Activated B cell treated with CpG ODN at 0.5 μM for 24 hours (primary cell): ENCODE measurements at regions not wholly inside any gene's neighbourhood (a gene's known extent, or its start where the extent isn't known, plus 50 kb on each side); places are given as distances from the start of the nearest gene placed in this dataset.

Source experiments
- ATAC-seq: fragments of 200-7000 bp; cut with Tn5 transposase; one replicate; pipeline ENCODE4 v1.10.0; 2021; ENCODE audit warnings: low read depth, mild to moderate bottlenecking, moderate library complexity
- CTCF ChIA-PET: fragments of 350-600 bp; sonication (Branson Sonifier 250); formaldehyde crosslinking; loops from one replicate; lab custom pipeline; 2021; ENCODE audit warnings: antibody characterized with exemption; lab: Charles Lee
- POLR2A ChIA-PET: fragments of 350-600 bp; sonication (Branson Sonifier 250); formaldehyde crosslinking; loops from one replicate; lab custom pipeline; 2021; ENCODE audit warnings: antibody characterized with exemption; lab: Charles Lee
- DNase-seq: peaks from one replicate; pipeline ENCODE4 v3.0.0; 2022
- H3K27ac Mint-ChIP-seq: one replicate; pipeline ENCODE4 v1.8.0; 2020; ENCODE audit warnings: mixed read lengths
- H3K27me3 Mint-ChIP-seq: one replicate; pipeline ENCODE4 v1.8.0; 2021; ENCODE audit warnings: mixed read lengths
- H3K36me3 Mint-ChIP-seq: one replicate; pipeline ENCODE4 v1.8.0; 2021; ENCODE audit warnings: low read depth, mixed read lengths
- H3K4me1 Mint-ChIP-seq: one replicate; pipeline ENCODE4 v1.8.0; 2021; ENCODE audit warnings: mixed read lengths
- H3K4me3 Mint-ChIP-seq: one replicate; pipeline ENCODE4 v1.8.0; 2020; ENCODE audit warnings: mild to moderate bottlenecking, mixed read lengths
- H3K9me3 Mint-ChIP-seq: one replicate; pipeline ENCODE4 v1.8.0; 2020; ENCODE audit warnings: mixed read lengths
- CTCF ChIP-seq: fragments of 200-600 bp; IDR thresholded peaks from one replicate; pipeline ENCODE4 v1.8.0; 2022; ENCODE audit warnings: antibody characterized with exemption, mild to moderate bottlenecking
- intact Hi-C: fragments of 100-400 bp; cut with micrococcal nuclease; formaldehyde crosslinking; loops from one replicate; pipeline ENCODE4 v1.15.1; 2024

- ChIA-PET POLR2A (no interaction called here), CTCF (no interaction called here)
- TF ChIP-seq CTCF, result no peak
- Mint-ChIP-seq H3K9me3 (no peaks in the 10 kb centered on the region), H3K27ac (no peak overlapping the region), H3K4me1 (no peaks in the 10 kb centered on the region), H3K36me3 (no peaks in the 10 kb centered on the region), H3K27me3 (peaks cover 6% of the 10 kb centered on the region), H3K4me3 (no peak overlapping the region)
- intact Hi-C loops, result no loop called here
- no peak for ATAC-seq
- DNase-seq, result no peak
Measured at GRCh38 chr1:90396917-90397316, 320.2 kb downstream of the BARHL2 start.

GRCh38 chr1:90394247-90394646, 322.9 kb downstream of the BARHL2 start:
- Mint-ChIP-seq H3K36me3 (no peaks in the 10 kb centered on the region), H3K27me3 (no peaks in the 10 kb centered on the region), H3K4me1 (no peaks in the 10 kb centered on the region), H3K27ac (no peak overlapping the region), H3K4me3 (no peak overlapping the region), H3K9me3 (no peaks in the 10 kb centered on the region)
- no peak for TF ChIP-seq CTCF
- CTCF ChIA-PET, result no interaction called here
- POLR2A ChIA-PET, result no interaction called here
- ATAC-seq (no peak), DNase-seq (no peak)
- intact Hi-C loops, result no loop called here

GRCh38 chr1:90393025-90393424, 324.1 kb downstream of the BARHL2 start:
- intact Hi-C loops, result no loop called here
- TF ChIP-seq CTCF, result no peak
- no peaks in the 10 kb centered on the region for H3K27me3 Mint-ChIP-seq
- ATAC-seq, result no peak
- H3K4me3 Mint-ChIP-seq, result no peak overlapping the region
- ChIA-PET POLR2A (no interaction called here), CTCF (no interaction called here)
- H3K4me1 Mint-ChIP-seq, result no peaks in the 10 kb centered on the region
- H3K27ac Mint-ChIP-seq, result no peak overlapping the region
- no peaks in the 10 kb centered on the region for H3K9me3 Mint-ChIP-seq
- DNase-seq, result no peak
- no peaks in the 10 kb centered on the region for H3K36me3 Mint-ChIP-seq

- Mint-ChIP-seq H3K4me3 (no peak overlapping the region), H3K9me3 (no peaks in the 10 kb centered on the region), H3K27me3 (no peaks in the 10 kb centered on the region), H3K4me1 (no peaks in the 10 kb centered on the region), H3K27ac (no peak overlapping the region), H3K36me3 (no peaks in the 10 kb centered on the region)
- DNase-seq, result no peak
- no peak for ATAC-seq
- TF ChIP-seq CTCF, result no peak
- POLR2A ChIA-PET, result no interaction called here
- CTCF ChIA-PET, result no interaction called here
- intact Hi-C loops, result no loop called here
Measured at GRCh38 chr1:90391126-90391525, 326.0 kb downstream of the BARHL2 start.

- Mint-ChIP-seq H3K4me1 (no peaks in the 10 kb centered on the region), H3K36me3 (no peaks in the 10 kb centered on the region), H3K27me3 (no peaks in the 10 kb centered on the region), H3K27ac (no peak overlapping the region), H3K4me3 (no peak overlapping the region), H3K9me3 (no peaks in the 10 kb centered on the region)
- TF ChIP-seq CTCF, result no peak
- ChIA-PET POLR2A (no interaction called here), CTCF (no interaction called here)
- ATAC-seq (no peak), DNase-seq (no peak)
- intact Hi-C loops, result no loop called here
Measured at GRCh38 chr1:90387805-90388204, 329.3 kb downstream of the BARHL2 start.
